HepG2 (cell line): ENCODE measurements at regions not wholly inside any gene's neighbourhood (a gene's known extent, or its start where the extent isn't known, plus 50 kb on each side); places are given as distances from the start of the nearest gene placed in this dataset.

Experiments used
- CBX2 ChIP-seq, 2 experiments: fragments of 200-600 bp in 1 of 2; sonication (generic); formaldehyde crosslinking in 1 of 2; IDR thresholded peaks; 2 replicates each; pipeline versions ENCODE4 v1.7.0 to v1.8.1; 2018 to 2022; ENCODE audit warnings: low read depth in 2 of 2, low read length in 1 of 2, mild to moderate bottlenecking in 1 of 2, missing genetic modification reagents in 1 of 2
- CHD4 ChIP-seq: fragments of 200-600 bp; sonication (generic); IDR thresholded peaks from 2 replicates; pipeline ENCODE4 v1.7.0; 2017; ENCODE audit warnings: mild to moderate bottlenecking, low read length, borderline replicate concordance
- ETV6 ChIP-seq: sonication (generic); formaldehyde crosslinking; conservative IDR thresholded peaks from 2 replicates; pipeline ENCODE4 v1.4.0; 2020; ENCODE audit warnings: missing genetic modification reagents
- FOXK1 ChIP-seq: sonication (generic); formaldehyde crosslinking; IDR thresholded peaks from 2 replicates; pipeline ENCODE4 v1.4.0; 2020; ENCODE audit warnings: low read depth, missing genetic modification reagents, borderline replicate concordance
- KAT2B ChIP-seq: fragments of 150-350 bp; IDR thresholded peaks from 2 replicates; pipeline ENCODE4 v1.6.1; 2014; ENCODE audit warnings: low read depth, low read length, borderline replicate concordance
- KLF12 ChIP-seq: sonication (generic); formaldehyde crosslinking; IDR thresholded peaks from 2 replicates; pipeline ENCODE4 v1.4.0; 2020; ENCODE audit warnings: missing genetic modification reagents, borderline replicate concordance
- MAX ChIP-seq: IDR thresholded peaks from 2 replicates; pipeline ENCODE4 v1.6.1; 2012; ENCODE audit warnings: inconsistent platforms
- RFX1 ChIP-seq: fragments of 450-650 bp; IDR thresholded peaks from 2 replicates; pipeline ENCODE4 v1.6.1; 2017
- SKIL ChIP-seq: sonication (generic); formaldehyde crosslinking; IDR thresholded peaks from 2 replicates; pipeline ENCODE4 v1.8.0; 2022; ENCODE audit warnings: missing genetic modification reagents, mild to moderate bottlenecking, moderate library complexity, borderline replicate concordance
- TBL1XR1 ChIP-seq: fragments of 150-350 bp; IDR thresholded peaks from 2 replicates; pipeline ENCODE4 v1.6.1; 2014; ENCODE audit warnings: borderline replicate concordance, low read length; ENCODE audit not compliant: partially characterized antibody
- TGIF2 ChIP-seq: IDR thresholded peaks from 2 replicates; pipeline ENCODE4 v1.6.1; 2016; ENCODE audit warnings: control low read depth, missing compliant biosample characterization
- ZBED4 ChIP-seq: sonication (generic); formaldehyde crosslinking; IDR thresholded peaks from 2 replicates; pipeline ENCODE4 v1.4.0; 2020; ENCODE audit warnings: missing genetic modification reagents, borderline replicate concordance
- ZMAT3 ChIP-seq: sonication (generic); formaldehyde crosslinking; conservative IDR thresholded peaks from 2 replicates; pipeline ENCODE4 v1.7.0; 2021; ENCODE audit warnings: missing genetic modification reagents

GRCh38 chr10:3497581-3497980 lies 287.4 kb downstream of the KLF6 start:
- TF ChIP-seq MAX (no peak), ZBED4 (CRISPR knock-in tag) (no peak), KAT2B (no peak), TGIF2 (CRISPR knock-in tag) (no peak), ETV6 (CRISPR knock-in tag) (no peak), CHD4 (no peak), CBX2 (IDR thresholded peaks at IDR 0.05; ENCODE audit: low read depth, low read length) (no peak), CBX2 (CRISPR knock-in tag; IDR thresholded peaks at IDR 0.05; ENCODE audit: low read depth) (no peak), RFX1 (no peak), SKIL (CRISPR knock-in tag) (no peak), ZMAT3 (CRISPR knock-in tag) (no peak), KLF12 (CRISPR knock-in tag) (no peak), FOXK1 (no peak), TBL1XR1 (no peak)
